ENCODE measurements at regions not wholly inside any gene's neighbourhood (a gene's known extent, or its start where the extent isn't known, plus 50 kb on each side); places are given as distances from the start of the nearest gene placed in this dataset.
"Not testable (repeated sequence)": the region's sequence is repeated elsewhere in the genome, so short reads cannot be mapped to it uniquely, and the experiment has no call there.

DNA sequence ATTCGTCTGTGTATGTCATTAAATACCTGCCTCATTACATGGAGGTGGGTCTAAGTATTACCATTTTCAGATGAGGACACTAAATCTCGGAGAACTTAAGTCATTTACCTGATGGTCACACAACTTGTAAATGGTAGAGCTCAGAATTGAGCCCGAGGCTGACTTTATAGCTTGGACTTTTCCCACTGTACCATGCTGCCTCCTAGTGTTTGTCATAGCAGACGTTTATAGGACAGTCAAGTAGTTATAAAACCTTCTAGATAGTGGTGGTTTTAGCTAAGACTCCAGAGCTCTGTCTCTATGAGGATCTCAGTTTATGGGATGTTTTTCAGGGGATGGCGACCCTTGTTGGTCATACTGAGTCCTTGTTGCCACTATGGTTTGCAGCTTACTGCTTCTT, 271.8 kb downstream of the ZNF37A start:
- H3K9me3 ChIP-seq; H3K4me3 ChIP-seq; H3K27ac ChIP-seq; H3K27me3 ChIP-seq; H3K4me1 ChIP-seq; DNase-seq; intact Hi-C loops (cut with DNase I; ENCODE audit: low total_unique reads): not testable (repeated sequence)
- TF ChIP-seq, protein P1, sequence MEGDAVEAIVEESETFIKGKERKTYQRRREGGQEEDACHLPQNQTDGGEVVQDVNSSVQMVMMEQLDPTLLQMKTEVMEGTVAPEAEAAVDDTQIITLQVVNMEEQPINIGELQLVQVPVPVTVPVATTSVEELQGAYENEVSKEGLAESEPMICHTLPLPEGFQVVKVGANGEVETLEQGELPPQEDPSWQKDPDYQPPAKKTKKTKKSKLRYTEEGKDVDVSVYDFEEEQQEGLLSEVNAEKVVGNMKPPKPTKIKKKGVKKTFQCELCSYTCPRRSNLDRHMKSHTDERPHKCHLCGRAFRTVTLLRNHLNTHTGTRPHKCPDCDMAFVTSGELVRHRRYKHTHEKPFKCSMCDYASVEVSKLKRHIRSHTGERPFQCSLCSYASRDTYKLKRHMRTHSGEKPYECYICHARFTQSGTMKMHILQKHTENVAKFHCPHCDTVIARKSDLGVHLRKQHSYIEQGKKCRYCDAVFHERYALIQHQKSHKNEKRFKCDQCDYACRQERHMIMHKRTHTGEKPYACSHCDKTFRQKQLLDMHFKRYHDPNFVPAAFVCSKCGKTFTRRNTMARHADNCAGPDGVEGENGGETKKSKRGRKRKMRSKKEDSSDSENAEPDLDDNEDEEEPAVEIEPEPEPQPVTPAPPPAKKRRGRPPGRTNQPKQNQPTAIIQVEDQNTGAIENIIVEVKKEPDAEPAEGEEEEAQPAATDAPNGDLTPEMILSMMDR (IDR thresholded peaks at IDR 0.05): peak; percentile 32
- peaks cover 0 to 52% (median 10%) of the 10 kb centered on the region in 3 donors for H3K36me3 ChIP-seq

DNA sequence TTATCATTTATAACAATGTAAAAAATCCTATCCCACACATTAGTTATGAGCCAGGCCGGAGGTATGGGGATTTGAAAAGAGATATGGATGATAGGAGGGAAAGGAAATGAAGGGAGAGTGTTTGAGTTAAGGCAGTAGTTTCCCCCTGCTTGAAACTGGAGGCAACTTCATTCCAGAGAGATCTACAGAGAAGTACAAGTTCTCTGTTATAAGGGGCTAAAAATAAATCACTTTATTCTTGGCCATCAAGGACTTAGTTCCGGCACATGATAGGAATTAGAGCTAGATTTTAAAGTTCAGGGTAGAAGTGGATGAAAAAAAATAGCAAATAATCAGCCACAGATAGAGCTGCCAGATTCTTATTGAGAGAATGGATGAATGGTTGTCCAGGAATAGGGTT, 289.7 kb downstream of the ZNF37A start:
- H3K27me3 ChIP-seq; H3K9me3 ChIP-seq; DNase-seq; H3K4me3 ChIP-seq; intact Hi-C loops (cut with DNase I; ENCODE audit: low total_unique reads); H3K36me3 ChIP-seq: not testable (repeated sequence)
- Histone ChIP-seq H3K4me1 (peaks cover 0 to 10% (median 0%) of the 10 kb centered on the region in 4 donors), H3K27ac (peak overlapping the region in 1 of 2 donors; percentile 21)

DNA sequence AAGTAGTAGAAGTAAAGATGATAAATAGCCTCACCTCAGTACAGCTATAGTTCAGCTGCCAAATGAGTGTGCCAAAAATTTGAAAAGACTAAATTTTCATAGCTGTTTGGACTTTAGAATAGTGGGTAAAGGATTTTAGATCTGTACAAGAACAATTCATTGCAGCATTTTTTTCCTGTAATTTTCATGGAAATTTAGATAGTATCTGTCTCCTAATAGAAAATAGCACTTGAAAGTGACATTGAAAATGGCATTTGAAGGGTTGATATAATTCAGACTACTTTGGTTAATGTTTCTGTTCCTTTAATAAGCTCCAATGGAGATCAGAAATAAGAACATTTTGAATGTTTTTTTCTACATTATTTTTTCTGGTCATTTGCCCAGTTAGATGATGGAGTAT, 292.7 kb downstream of the ZNF37A start:
- DNase-seq; H3K4me3 ChIP-seq; intact Hi-C loops (cut with DNase I; ENCODE audit: low total_unique reads); H3K27ac ChIP-seq; H3K36me3 ChIP-seq; H3K9me3 ChIP-seq; H3K27me3 ChIP-seq: not testable (repeated sequence)
- H3K4me1 ChIP-seq: peaks cover 0 to 10% (median 0%) of the 10 kb centered on the region in 4 donors

DNA sequence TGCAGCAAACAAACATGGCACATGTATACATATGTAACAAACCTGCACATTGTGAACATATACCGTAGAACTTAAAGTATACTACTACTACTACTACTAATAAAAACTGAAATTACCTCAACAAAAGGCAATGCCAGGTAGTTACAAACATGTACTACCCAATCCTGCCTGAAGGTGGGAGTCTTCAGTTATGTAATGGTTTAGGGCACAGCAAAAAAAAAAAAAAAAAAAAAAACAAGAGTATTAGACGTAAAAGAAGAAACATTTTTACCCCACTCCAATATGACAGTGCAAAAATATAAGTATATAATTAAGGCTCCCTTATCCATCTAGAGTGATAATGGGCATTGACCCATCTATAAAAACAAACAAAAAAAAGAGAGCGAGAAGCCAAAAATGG, 296.6 kb downstream of the ZNF37A start:
- H3K9me3 ChIP-seq; intact Hi-C loops (cut with DNase I; ENCODE audit: low total_unique reads); H3K36me3 ChIP-seq; H3K27ac ChIP-seq; DNase-seq; H3K4me1 ChIP-seq; H3K27me3 ChIP-seq; H3K4me3 ChIP-seq: not testable (repeated sequence)

DNA sequence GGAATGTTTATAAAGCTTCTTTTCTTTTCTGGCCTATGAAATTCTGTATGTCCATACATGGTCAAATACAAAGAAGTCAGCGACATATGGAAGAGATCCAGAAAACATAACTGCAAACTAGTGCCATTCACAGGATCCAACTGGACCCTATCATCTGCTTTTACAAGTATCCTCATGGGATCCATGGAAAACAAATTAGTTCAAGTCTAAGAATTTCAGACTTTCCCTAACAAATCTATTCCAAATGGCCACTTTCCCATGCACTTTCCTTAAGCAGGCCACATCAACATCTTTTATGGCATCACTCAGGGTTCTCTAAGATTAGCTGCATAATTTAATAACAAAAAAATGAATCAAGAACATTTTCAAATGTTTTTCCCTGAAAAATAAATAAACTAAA, 301.3 kb downstream of the ZNF37A start:
- peaks cover 0 to 23% (median 0%) of the 10 kb centered on the region in 4 donors for H3K4me1 ChIP-seq
- H3K9me3 ChIP-seq; intact Hi-C loops (cut with DNase I; ENCODE audit: low total_unique reads); H3K4me3 ChIP-seq; H3K27me3 ChIP-seq; DNase-seq; H3K36me3 ChIP-seq: not testable (repeated sequence)
- peak overlapping the region; percentile 33 to 41 for H3K27ac ChIP-seq

DNA sequence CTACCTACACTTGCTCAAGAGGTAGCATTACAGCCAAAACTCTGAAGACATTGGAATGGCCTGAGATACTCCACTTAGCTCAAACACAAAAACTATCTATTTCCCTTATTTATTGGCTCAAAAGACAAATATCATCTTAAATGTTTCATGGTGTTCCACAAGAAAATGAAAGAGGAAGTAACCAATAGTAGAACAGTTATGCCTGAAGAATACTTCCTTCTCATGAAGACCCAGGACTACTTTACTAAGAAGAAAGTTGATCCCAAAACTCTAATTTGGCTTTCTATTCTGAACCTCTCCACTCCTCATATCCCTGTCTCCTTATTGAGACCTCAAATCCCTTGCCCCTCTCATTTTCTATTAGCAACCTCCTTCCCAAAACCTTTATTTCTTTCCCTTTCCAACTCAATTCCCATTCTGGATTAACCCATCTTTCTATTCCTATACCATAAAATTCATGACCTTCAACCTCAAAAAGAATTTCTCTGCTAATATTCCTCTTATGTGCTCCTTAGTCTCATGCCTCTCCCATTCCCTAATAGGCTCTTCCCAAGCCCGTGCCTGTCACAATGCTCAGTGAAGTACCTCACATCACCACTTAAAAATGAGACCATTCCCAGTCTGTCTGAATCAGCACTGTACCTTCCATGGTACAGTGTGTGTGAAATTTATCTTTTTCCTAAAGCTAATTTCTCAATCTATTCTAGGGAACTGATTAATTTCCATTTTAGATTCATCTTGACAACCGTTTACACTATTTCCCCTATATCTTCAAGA, 302.2 kb downstream of the ZNF37A start:
- H3K4me3 ChIP-seq; H3K9me3 ChIP-seq; intact Hi-C loops (cut with DNase I; ENCODE audit: low total_unique reads); DNase-seq; H3K36me3 ChIP-seq; H3K27me3 ChIP-seq: not testable (repeated sequence)
- H3K4me1 ChIP-seq: peaks cover 0 to 23% (median 0%) of the 10 kb centered on the region in 4 donors
- peak overlapping the region; percentile 33 to 41 for H3K27ac ChIP-seq

DNA sequence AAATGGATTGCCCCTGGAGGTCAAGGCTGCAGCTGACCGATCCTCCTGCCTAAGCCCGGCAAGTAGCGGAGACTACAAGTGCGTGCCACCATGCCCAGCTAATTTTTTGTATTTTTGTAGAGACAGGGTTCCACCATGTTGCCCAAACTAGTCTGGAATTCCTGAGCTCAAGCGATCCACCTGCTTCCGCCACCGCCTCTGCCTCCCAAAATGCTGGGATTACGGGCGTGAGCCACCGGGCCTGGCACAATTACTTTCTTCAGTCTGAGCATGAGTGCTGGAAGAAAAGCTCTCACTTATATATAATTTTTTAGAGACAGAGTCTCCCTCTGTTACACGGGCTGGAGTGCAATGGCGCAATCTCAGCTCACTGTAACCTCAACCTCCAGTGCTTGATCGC, 307.4 kb downstream of the ZNF37A start:
- intact Hi-C loops (cut with DNase I; ENCODE audit: low total_unique reads); H3K27me3 ChIP-seq; H3K36me3 ChIP-seq; H3K9me3 ChIP-seq: not testable (repeated sequence)
- H3K27ac ChIP-seq: peak overlapping the region; percentile 94 to 99
- H3K4me3 ChIP-seq: peak overlapping the region; percentile 55 to 76
- peak in 1 of 2 donors; percentile 61 for DNase-seq
- peaks cover 0 to 18% (median 3%) of the 10 kb centered on the region in 4 donors for H3K4me1 ChIP-seq

DNA sequence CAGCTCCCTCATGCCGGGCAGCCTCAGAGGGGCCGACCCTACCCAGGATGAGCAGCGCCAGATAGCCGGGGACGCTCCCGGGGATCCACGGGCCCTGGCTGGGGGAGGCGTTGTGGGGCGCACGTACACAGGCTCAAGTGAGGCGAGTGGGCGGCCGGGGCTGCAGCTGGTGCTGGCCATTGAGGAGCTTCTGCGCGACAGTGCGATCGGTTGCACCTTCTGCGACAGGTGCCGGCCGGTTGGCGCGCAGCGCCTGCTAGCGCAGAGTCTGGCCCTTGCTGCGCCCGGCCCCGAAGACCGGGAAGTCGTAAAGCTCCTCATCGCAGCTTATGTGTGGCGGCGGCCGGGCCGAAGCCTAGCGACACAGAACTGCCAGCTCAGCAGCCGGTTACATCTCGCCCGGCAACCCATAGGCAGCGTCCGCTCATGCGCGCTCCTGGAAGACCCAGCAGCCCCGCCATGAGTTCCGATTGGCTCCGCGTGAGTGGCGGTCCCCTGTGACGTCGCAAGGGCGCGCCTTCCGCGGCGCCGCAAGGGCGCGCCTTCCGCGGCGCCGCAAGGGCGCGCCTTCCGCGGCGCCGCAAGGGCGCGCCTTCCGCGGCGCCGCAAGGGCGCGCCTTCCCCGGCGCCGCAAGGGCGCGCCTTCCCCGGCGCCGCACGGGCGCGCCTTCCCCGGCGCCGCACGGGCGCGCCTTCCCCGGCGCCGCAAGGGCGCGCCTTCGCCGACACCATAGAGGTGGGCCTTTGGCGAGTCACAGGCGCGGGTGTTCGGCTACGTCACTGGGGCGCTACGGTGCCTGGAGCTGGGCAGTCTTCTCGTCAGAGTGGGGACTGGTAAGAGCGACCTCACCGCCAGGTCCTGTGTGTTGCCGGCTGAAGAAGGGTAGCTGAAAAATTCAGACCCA, 308.6 kb downstream of the ZNF37A start:
- H3K9me3 ChIP-seq; intact Hi-C loops (cut with DNase I; ENCODE audit: low total_unique reads); H3K27me3 ChIP-seq; H3K36me3 ChIP-seq: not testable (repeated sequence)
- peak; percentile 93 to 97 for DNase-seq
- H3K4me3 ChIP-seq: peak overlapping the region; percentile 55 to 76
- peak overlapping the region; percentile 94 to 99 for H3K27ac ChIP-seq
- H3K4me1 ChIP-seq: peaks cover 0 to 12% (median 3%) of the 10 kb centered on the region in 4 donors
